Vagina (tissue), 2 donors: ENCODE measurements at regions not wholly inside any gene's neighbourhood (a gene's known extent, or its start where the extent isn't known, plus 50 kb on each side); places are given as distances from the start of the nearest gene placed in this dataset.
"Not testable (repeated sequence)": the region's sequence is repeated elsewhere in the genome, so short reads cannot be mapped to it uniquely, and the experiment has no call there.

ENCODE experiments used
- POLR2A ChIP-seq, 2 donors: fragments of 450-650 bp; IDR thresholded peaks; one replicate each; pipeline ENCODE4 v1.6.1; 2017; ENCODE audit warnings: antibody characterized with exemption in 2 of 2, mild to moderate bottlenecking in 2 of 2, moderate library complexity in 2 of 2
- TF ChIP-seq, protein P1 (sequence below), 3 experiments: fragments of 450-650 bp in 2 of 3; fragments of 200-600 bp in 1 of 3; sonication (generic) in 1 of 3; IDR thresholded peaks; one replicate each; pipeline ENCODE4 v1.5.1; 2017 to 2019; ENCODE audit warnings: antibody characterized with exemption in 3 of 3, mild to moderate bottlenecking in 2 of 3, moderate library complexity in 2 of 3

DNA sequence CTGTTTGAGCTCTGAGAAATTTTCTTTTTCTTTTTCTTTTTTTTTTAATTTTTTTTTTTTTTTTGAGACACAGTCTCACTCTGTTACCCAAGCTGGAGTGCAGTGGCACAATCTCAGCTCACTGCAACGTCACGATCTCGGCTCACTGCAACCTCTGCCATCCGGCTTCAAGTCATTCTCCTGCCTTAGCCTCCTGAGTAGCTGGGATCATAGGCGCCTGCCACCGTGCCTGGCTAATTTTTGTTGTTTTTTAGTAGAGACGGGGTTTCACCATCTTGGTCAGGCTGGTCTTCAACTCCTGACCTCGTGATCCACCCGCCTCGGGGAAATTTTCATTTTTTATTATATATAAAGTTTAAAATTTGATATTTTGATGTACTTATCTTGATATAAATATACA lies 1870.7 kb upstream of the LRRTM1 start:
- TF ChIP-seq, protein P1, sequence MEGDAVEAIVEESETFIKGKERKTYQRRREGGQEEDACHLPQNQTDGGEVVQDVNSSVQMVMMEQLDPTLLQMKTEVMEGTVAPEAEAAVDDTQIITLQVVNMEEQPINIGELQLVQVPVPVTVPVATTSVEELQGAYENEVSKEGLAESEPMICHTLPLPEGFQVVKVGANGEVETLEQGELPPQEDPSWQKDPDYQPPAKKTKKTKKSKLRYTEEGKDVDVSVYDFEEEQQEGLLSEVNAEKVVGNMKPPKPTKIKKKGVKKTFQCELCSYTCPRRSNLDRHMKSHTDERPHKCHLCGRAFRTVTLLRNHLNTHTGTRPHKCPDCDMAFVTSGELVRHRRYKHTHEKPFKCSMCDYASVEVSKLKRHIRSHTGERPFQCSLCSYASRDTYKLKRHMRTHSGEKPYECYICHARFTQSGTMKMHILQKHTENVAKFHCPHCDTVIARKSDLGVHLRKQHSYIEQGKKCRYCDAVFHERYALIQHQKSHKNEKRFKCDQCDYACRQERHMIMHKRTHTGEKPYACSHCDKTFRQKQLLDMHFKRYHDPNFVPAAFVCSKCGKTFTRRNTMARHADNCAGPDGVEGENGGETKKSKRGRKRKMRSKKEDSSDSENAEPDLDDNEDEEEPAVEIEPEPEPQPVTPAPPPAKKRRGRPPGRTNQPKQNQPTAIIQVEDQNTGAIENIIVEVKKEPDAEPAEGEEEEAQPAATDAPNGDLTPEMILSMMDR (IDR thresholded peaks at IDR 0.05), result not testable (repeated sequence)
- TF ChIP-seq POLR2A (IDR thresholded peaks at IDR 0.05), result not testable (repeated sequence)
